ENCODE measurements at regions not wholly inside any gene's neighbourhood (a gene's known extent, or its start where the extent isn't known, plus 50 kb on each side); places are given as distances from the start of the nearest gene placed in this dataset.
"Not testable (repeated sequence)": the region's sequence is repeated elsewhere in the genome, so short reads cannot be mapped to it uniquely, and the experiment has no call there.

- DNase-seq, result no peak
These were observed 595.0 kb downstream of the PYDC2 start for GRCh38 chr3:192055946-192056345.

- no peak for DNase-seq
These were observed 596.3 kb downstream of the PYDC2 start for GRCh38 chr3:192057261-192057660.

DNA sequence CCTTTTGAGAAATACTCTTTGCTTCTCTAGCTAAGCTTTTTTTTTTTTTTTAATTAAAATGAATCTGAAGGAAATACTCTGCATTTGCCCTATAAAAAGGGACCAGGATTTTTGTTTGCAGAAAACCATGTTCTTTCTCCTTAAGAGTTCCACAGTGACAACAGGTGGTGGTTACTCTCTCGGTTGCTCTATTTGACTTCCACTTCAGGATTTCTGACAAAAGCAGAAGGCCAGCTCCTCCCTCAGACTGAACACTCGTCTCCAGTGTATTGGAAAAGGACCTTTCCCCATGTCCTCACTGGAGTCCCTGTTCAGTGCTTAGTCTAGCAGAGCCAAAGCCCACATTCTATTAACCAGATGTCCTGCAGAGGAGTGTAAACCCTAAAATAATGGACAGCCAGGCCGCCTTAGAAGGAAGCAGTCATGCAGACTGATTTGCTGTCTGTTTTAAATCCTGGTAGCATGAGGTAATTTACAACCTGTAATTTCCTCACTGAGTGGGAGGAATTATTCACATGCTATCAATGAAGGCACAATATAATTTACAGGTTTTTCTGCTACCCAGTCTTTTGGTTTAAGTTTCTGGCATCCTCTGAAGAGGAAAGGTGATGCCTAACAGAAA is 599.3 kb downstream of the PYDC2 start:
- no peak for DNase-seq

DNA sequence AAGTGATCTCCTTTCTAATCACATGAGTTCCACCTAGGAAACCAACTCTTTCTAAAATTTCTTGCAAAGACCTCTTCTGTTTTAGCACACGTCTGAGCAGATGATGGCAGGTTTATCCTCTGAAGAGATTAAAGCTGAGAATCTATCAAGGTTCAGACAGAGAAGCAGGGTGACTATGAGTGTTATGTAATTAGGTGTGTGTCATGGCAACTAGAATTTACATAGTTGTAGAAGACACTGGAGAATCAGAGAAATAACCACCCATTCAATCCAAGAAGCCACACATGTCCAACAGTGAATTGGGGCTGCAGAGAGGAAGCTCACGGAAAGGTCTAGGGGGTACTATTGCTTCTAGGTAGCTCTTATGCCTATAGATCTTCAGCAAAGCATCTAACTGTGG is 600.5 kb downstream of the PYDC2 start:
- DNase-seq, result no peak

DNA sequence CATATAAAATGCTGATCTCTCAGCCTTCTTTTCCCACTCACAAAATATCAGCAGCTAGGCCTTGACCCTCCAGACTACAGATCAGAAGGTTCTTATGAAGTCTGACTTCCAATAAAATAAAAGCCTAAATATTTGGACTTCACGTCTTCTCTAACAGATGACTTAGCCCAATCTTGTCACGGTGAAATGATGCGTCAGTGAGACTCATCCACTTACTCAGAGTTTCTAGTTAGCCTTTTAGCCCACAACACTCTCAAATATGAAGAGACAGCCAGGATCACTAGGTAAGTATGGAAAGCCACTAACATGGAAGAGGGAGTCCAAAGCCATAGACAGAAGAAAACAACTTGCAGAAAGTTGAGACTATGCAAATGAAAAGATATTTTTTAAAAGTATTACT is 601.2 kb downstream of the PYDC2 start:
- DNase-seq, result peak; percentile 9

GRCh38 chr3:192063570-192063969 is 602.6 kb downstream of the PYDC2 start:
- peak; percentile 62 for DNase-seq

GRCh38 chr3:192064959-192065358 is 604.0 kb downstream of the PYDC2 start:
- no peak for DNase-seq

DNA sequence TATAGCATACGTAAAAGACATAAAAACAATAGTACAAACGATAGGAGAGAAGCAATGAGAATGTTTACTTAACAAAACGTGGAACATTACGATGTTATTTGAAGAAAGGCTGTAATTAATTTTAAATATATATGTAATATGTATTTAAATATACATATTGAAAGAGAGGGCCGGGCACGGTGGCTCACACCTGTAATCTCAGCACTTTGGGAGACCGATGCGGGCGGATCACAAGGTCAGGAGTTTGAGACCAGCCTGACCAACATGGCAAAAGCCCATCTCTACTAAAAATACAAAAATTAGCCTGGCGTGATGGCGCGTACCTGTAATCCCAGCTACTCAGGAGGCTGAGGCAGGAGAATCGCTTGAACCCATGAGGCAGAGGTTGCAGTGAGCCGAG is 605.3 kb downstream of the PYDC2 start:
- not testable (repeated sequence) for DNase-seq

GRCh38 chr3:192068464-192069254 is 607.7 kb downstream of the PYDC2 start:
- no peak for DNase-seq

DNA sequence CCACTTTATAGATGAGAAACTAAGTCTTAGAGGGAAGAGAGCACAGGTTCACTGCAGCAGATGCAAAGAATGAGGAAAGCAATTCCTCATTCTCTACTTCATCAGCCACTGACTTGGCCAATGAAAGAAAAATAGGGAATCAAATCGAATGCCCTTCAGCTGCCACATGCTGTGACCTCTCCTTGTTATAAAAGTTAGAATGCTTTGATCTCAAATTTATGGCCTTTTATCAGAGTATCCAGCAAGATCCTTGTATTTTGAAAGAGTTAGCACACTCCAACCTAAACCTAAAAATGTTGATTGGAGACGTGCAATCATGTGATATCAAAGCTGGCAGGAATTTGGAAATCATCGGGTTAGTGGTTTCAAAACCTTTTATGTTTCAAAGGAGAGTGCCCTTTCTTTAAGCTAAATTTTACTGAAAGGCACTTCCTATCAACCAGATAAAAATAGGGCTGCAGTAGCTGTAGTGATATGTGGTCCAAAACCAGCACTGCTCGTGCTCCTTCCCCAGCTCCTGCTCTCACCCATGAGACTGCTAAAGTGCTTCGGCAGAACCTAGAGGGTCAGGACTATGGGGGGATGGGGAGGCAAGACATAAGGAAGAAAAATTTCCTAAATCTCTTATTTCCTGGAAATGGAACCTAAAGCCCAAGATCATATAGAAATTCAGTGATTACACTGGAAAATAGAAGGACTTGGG is 617.0 kb downstream of the PYDC2 start:
- no peak for DNase-seq

DNA sequence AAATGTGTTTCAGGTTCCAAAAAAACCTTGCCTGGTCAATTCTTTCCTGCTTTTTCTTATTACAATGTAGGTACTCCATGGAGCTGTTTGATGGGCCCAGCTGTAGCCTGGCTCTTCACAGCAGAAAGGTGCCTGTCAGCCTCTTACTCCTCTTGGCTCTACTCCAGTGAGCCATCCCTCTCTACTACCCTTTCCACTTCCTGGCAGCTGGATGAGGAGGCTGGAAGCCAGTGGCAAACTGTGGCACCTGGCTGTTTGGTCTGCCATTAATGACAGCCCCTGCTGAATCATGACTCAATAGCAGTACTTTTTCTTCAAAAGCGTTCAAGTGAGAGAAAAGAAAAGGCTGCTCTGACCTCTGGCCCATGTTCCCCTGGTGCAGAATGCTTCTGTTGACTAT is 618.1 kb downstream of the PYDC2 start:
- DNase-seq, result no peak

DNA sequence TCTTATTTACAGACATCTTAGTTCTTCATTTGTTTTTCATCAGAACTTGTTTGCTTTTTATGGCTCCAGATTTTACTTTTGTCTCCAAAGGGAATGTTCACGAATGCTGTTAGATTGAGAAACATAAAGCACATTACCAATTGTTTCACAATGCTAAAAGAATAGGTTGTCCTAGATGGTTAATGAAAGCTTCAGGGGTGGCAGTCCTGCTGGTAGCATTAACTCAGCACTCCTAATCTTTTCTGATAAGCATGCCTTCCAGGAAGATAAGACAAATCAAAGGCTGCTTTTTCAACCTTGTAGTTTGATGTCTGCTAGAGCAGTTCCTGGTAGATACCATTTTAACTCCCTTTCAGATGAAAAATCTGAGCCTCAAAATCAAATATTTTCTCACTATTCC is 619.4 kb downstream of the PYDC2 start:
- no peak for DNase-seq

GRCh38 chr3:192082730-192083660 is 622.0 kb downstream of the PYDC2 start:
- DNase-seq, result no peak

All from EL (cell line).